GM23338 (cell line): ENCODE measurements at regions not wholly inside any gene's neighbourhood (a gene's known extent, or its start where the extent isn't known, plus 50 kb on each side); places are given as distances from the start of the nearest gene placed in this dataset.

ENCODE experiments used
- CREB1 ChIP-seq: fragments of 250-450 bp; sonication (Bioruptor Pico); IDR thresholded peaks from 2 replicates; pipeline ENCODE4 v1.5.0; 2020; ENCODE audit warnings: low read depth, mild to moderate bottlenecking, moderate library complexity
- EZH2 ChIP-seq: fragments of 200-600 bp; sonication (generic); IDR thresholded peaks from one replicate; pipeline ENCODE4 v1.8.0; 2017; ENCODE audit warnings: antibody characterized with exemption, mild to moderate bottlenecking, low read depth; ENCODE audit not compliant: unreplicated experiment
- JUNB ChIP-seq: IDR thresholded peaks from one replicate; pipeline ENCODE4 v1.6.1; 2016; ENCODE audit warnings: antibody characterized with exemption; ENCODE audit not compliant: unreplicated experiment
- NANOG ChIP-seq: IDR thresholded peaks from 2 replicates; pipeline ENCODE4 v1.6.1; 2016; ENCODE audit warnings: antibody characterized with exemption, borderline replicate concordance
- POLR2AphosphoS5 ChIP-seq: IDR thresholded peaks from 2 replicates; pipeline ENCODE4 v1.6.1; 2016; ENCODE audit warnings: antibody characterized with exemption, low read depth
- REST ChIP-seq: IDR thresholded peaks from one replicate; pipeline ENCODE4 v1.6.1; 2018; ENCODE audit warnings: antibody characterized with exemption; ENCODE audit not compliant: unreplicated experiment
- ZNF462 ChIP-seq: fragments of 250-450 bp; sonication (Bioruptor Pico); IDR thresholded peaks from 2 replicates; pipeline ENCODE4 v1.5.0; 2020; ENCODE audit warnings: mild to moderate bottlenecking, moderate library complexity

GRCh38 chr1:106921186-106921585, 135.3 kb upstream of the PRMT6 start (continued):
- no peak for TF ChIP-seq ZNF462
- no peak for TF ChIP-seq POLR2AphosphoS5
- no peak for TF ChIP-seq JUNB
- no peak for TF ChIP-seq CREB1 (CRISPR knock-in tag)
- TF ChIP-seq REST, result no peak
- no peak for TF ChIP-seq NANOG
- TF ChIP-seq EZH2, result no peak
